ENCODE measurements at regions not wholly inside any gene's neighbourhood (a gene's known extent, or its start where the extent isn't known, plus 50 kb on each side); places are given as distances from the start of the nearest gene placed in this dataset.

DNA sequence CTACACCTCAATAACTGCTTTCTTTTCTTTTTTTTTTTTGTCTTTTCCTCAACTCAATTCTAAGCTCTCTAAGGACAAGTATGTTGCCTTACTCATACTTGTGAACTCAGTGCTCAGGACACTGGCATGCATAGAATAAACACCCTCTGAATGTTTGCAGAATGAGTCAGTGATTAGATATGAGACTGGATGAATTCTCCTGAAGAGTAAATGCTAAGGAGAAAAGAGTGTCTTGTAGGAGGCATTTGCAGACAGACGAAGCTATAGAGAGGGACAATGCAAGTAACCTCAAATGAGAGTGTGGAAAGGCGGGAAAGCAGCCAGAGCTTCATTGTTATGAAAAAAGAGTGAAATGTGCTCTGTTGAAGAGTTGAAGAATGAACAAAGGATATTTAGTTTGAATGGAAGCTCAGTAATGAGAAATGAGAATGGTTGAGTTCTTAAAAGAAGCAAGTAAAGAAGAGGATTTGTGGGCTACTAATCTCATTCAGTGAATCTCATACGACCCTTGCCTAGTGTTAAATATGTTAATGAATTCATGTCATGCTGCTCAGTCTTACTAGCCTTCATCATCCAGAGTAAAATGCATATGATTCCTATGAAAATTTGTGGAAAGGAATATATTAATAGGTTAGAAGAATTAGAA, 166.1 kb upstream of the DPYD start:
- no peak for DNase-seq

DNA sequence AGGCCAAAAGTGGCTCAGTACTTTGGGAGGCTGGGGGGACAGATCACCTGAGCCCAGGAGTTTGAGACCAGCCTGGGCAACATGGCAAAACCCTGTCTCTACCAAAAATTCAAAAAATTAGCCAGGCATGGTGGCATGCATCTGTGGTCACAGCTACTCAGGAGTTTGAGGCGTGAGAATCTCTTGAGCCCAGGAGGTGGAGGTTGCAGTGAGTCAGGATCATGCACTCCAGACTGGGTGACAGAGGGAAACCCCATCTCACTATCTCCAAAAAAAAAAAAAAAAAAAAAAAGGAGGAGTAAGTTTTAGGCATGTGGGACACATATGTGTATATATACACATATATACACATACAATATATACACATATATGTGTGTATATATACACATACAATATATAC, 165.3 kb upstream of the DPYD start:
- DNase-seq (no peak), ATAC-seq (no peak)
- Histone ChIP-seq H3K4me1 (ENCODE audit: control insufficient read depth in 2 of 2, insufficient read depth in 2 of 2, low read length in 2 of 2) (no peaks in the 10 kb centered on the region), H3K27me3 (ENCODE audit: control insufficient read depth in 2 of 2, insufficient read depth in 2 of 2, low read length in 2 of 2) (no peaks in the 10 kb centered on the region), H3K4me3 (ENCODE audit: low read length) (no peak overlapping the region), H3K27ac (ENCODE audit: low read depth, low read length) (no peak overlapping the region), H3K9me3 (ENCODE audit: control insufficient read depth in 2 of 3, low read length in 3 of 3) (no peaks in the 10 kb centered on the region), H3K36me3 (ENCODE audit: control insufficient read depth in 2 of 3, insufficient read depth in 3 of 3, low read length in 3 of 3) (no peaks in the 10 kb centered on the region)
- Mint-ChIP-seq H3K27ac (no peak overlapping the region), H3K27me3 (peaks cover under 1 to 24% (median 11%) of the 10 kb centered on the region in 5 donors), H3K9me3 (no peaks in the 10 kb centered on the region), H3K4me1 (no peaks in the 10 kb centered on the region), H3K4me3 (no peak overlapping the region), H3K36me3 (no peaks in the 10 kb centered on the region)
- intact Hi-C loops (cut with micrococcal nuclease), result no loop called here
- ChIA-PET POLR2A (no interaction called here), CTCF (interaction anchor here (0.6 kb wide), 1 partner anchor 35 kb away, joined by 5 read pairs; no protein-coding TSS in a partner anchor)

More for the DNA sequence above, 166.1 kb upstream of the DPYD start:
- no peaks in the 10 kb centered on the region for H3K4me1 ChIP-seq (ENCODE audit: control insufficient read depth in 2 of 2, insufficient read depth in 2 of 2, low read length in 2 of 2)
- no peaks in the 10 kb centered on the region for H3K36me3 Mint-ChIP-seq
- CTCF ChIA-PET, result interaction anchor here (0.6 kb wide), 1 partner anchor 36 kb away, joined by 5 read pairs; no protein-coding TSS in a partner anchor
- H3K4me3 Mint-ChIP-seq, result no peak overlapping the region
- H3K27ac ChIP-seq (ENCODE audit: low read depth, low read length), result no peak overlapping the region
- no peak overlapping the region for H3K27ac Mint-ChIP-seq
- H3K9me3 Mint-ChIP-seq, result no peaks in the 10 kb centered on the region
- no peaks in the 10 kb centered on the region for H3K4me1 Mint-ChIP-seq
- POLR2A ChIA-PET, result no interaction called here
- ATAC-seq, result no peak
- no peaks in the 10 kb centered on the region for H3K27me3 ChIP-seq (ENCODE audit: control insufficient read depth in 2 of 2, insufficient read depth in 2 of 2, low read length in 2 of 2)
- H3K36me3 ChIP-seq (ENCODE audit: control insufficient read depth in 2 of 3, insufficient read depth in 3 of 3, low read length in 3 of 3), result no peaks in the 10 kb centered on the region
- H3K27me3 Mint-ChIP-seq, result peaks cover 0 to 24% (median 11%) of the 10 kb centered on the region in 5 donors
- no peak overlapping the region for H3K4me3 ChIP-seq (ENCODE audit: low read length)
- no peaks in the 10 kb centered on the region for H3K9me3 ChIP-seq (ENCODE audit: control insufficient read depth in 2 of 3, low read length in 3 of 3)
- intact Hi-C loops (cut with micrococcal nuclease), result no loop called here

DNA sequence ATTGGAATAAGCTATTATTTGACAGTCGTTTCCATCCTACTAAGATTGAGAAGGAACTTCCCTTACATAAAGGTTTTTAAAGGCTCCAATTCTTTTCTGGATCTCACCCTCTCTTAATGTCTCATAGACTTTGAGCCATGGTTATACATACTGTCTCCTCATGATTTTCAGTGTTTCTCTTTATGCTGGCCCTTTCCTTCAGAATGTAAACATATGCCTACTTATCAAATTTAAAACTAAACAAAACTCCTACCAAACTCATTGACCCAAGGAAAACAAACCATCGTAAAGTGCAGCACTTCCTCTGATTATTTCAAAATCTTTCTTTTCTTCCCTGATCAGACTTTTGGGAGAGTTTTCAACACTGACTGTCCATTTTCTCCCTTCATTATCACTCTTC, 163.4 kb upstream of the DPYD start:
- intact Hi-C loops (cut with micrococcal nuclease), result no loop called here

DNA sequence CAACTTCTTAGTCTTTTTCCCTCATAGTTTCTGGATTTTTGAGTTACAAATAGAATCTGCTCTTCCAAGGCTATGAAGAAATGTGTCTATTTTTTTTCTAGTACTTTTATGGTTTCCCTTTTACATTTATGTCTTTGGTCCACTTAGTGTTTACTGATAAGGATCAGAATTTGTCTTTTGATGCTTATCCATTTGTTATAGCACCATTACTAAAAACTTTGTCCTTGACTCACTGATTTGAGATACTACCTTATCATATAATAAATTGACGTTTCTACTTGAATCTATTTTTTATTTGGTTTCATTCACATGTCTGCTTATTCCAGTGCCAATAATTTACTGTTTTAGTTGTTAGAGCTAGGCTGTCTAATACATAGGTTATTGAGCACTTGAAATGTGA, 161.1 kb upstream of the DPYD start:
- Mint-ChIP-seq H3K4me3 (no peak overlapping the region), H3K36me3 (no peaks in the 10 kb centered on the region), H3K4me1 (peaks cover 0 to under 1% (median 0%) of the 10 kb centered on the region in 7 donors), H3K9me3 (no peaks in the 10 kb centered on the region), H3K27ac (no peak overlapping the region), H3K27me3 (peaks cover 4 to 19% (median 11%) of the 10 kb centered on the region in 5 donors)
- intact Hi-C loops (cut with micrococcal nuclease), result no loop called here
- no peaks in the 10 kb centered on the region for H3K36me3 ChIP-seq (ENCODE audit: control insufficient read depth in 2 of 3, insufficient read depth in 3 of 3, low read length in 3 of 3)
- DNase-seq (no peak), ATAC-seq (no peak)
- H3K9me3 ChIP-seq (ENCODE audit: control insufficient read depth in 2 of 3, low read length in 3 of 3), result no peaks in the 10 kb centered on the region
- no peak overlapping the region for H3K4me3 ChIP-seq (ENCODE audit: low read length)
- ChIA-PET CTCF (no interaction called here), POLR2A (no interaction called here)
- H3K4me1 ChIP-seq (ENCODE audit: control insufficient read depth in 2 of 2, insufficient read depth in 2 of 2, low read length in 2 of 2), result no peaks in the 10 kb centered on the region
- H3K27me3 ChIP-seq (ENCODE audit: control insufficient read depth in 2 of 2, insufficient read depth in 2 of 2, low read length in 2 of 2), result no peaks in the 10 kb centered on the region
- no peak overlapping the region for H3K27ac ChIP-seq (ENCODE audit: low read depth, low read length)

More for the DNA sequence above, 163.4 kb upstream of the DPYD start:
- no peak for DNase-seq
- Mint-ChIP-seq H3K9me3 (no peaks in the 10 kb centered on the region), H3K4me3 (no peak overlapping the region), H3K36me3 (no peaks in the 10 kb centered on the region), H3K27ac (no peak overlapping the region), H3K4me1 (no peaks in the 10 kb centered on the region), H3K27me3 (peaks cover 4 to 22% (median 11%) of the 10 kb centered on the region in 5 donors)
- POLR2A ChIA-PET, result no interaction called here
- ATAC-seq, result no peak
- Histone ChIP-seq H3K27me3 (ENCODE audit: control insufficient read depth in 2 of 2, insufficient read depth in 2 of 2, low read length in 2 of 2) (no peaks in the 10 kb centered on the region), H3K9me3 (ENCODE audit: control insufficient read depth in 2 of 3, low read length in 3 of 3) (no peaks in the 10 kb centered on the region), H3K27ac (ENCODE audit: low read depth, low read length) (no peak overlapping the region), H3K4me1 (ENCODE audit: control insufficient read depth in 2 of 2, insufficient read depth in 2 of 2, low read length in 2 of 2) (no peaks in the 10 kb centered on the region), H3K36me3 (ENCODE audit: control insufficient read depth in 2 of 3, insufficient read depth in 3 of 3, low read length in 3 of 3) (no peaks in the 10 kb centered on the region), H3K4me3 (ENCODE audit: low read length) (no peak overlapping the region)
- CTCF ChIA-PET, result no interaction called here

- Histone ChIP-seq H3K36me3 (ENCODE audit: control insufficient read depth in 2 of 3, insufficient read depth in 3 of 3, low read length in 3 of 3) (no peaks in the 10 kb centered on the region), H3K27ac (ENCODE audit: low read depth, low read length) (no peak overlapping the region), H3K4me1 (ENCODE audit: control insufficient read depth in 2 of 2, insufficient read depth in 2 of 2, low read length in 2 of 2) (no peaks in the 10 kb centered on the region), H3K4me3 (ENCODE audit: low read length) (no peak overlapping the region), H3K9me3 (ENCODE audit: control insufficient read depth in 2 of 3, low read length in 3 of 3) (no peaks in the 10 kb centered on the region), H3K27me3 (ENCODE audit: control insufficient read depth in 2 of 2, insufficient read depth in 2 of 2, low read length in 2 of 2) (no peaks in the 10 kb centered on the region)
- intact Hi-C loops (cut with micrococcal nuclease), result no loop called here
- POLR2A ChIA-PET, result no interaction called here
- ATAC-seq, result no peak
- CTCF ChIA-PET, result no interaction called here
- DNase-seq, result no peak
- Mint-ChIP-seq H3K36me3 (no peaks in the 10 kb centered on the region), H3K4me3 (no peak overlapping the region), H3K9me3 (no peaks in the 10 kb centered on the region), H3K27me3 (peaks cover 0 to 5% (median 0%) of the 10 kb centered on the region in 5 donors), H3K27ac (no peak overlapping the region), H3K4me1 (peaks cover 0 to 4% (median 0%) of the 10 kb centered on the region in 7 donors)
These were observed 157.8 kb upstream of the DPYD start for GRCh38 chr1:98078596-98078995.

DNA sequence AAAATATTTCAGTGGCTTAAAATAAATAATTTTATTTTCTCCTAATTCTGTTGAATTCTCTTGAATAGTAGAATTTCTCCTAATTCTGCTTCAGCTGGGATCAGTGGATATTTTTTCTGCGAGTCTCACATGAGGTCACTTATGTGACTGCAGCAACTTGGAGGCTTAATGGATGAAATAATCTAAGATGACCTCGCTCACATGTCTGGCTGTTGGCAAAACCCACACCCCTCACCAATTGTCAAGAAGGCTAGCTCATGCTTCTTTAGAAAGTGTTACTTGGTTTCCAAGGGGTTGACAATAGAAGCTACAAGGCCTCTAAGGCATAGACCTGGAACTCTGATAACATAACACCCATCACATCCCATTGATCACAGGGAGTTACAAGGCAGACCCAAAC, 156.9 kb upstream of the DPYD start:
- Histone ChIP-seq H3K4me1 (ENCODE audit: control insufficient read depth in 2 of 2, insufficient read depth in 2 of 2, low read length in 2 of 2) (no peaks in the 10 kb centered on the region), H3K4me3 (ENCODE audit: low read length) (no peak overlapping the region), H3K27ac (ENCODE audit: low read depth, low read length) (no peak overlapping the region), H3K27me3 (ENCODE audit: control insufficient read depth in 2 of 2, insufficient read depth in 2 of 2, low read length in 2 of 2) (no peaks in the 10 kb centered on the region), H3K9me3 (ENCODE audit: control insufficient read depth in 2 of 3, low read length in 3 of 3) (no peaks in the 10 kb centered on the region), H3K36me3 (ENCODE audit: control insufficient read depth in 2 of 3, insufficient read depth in 3 of 3, low read length in 3 of 3) (no peaks in the 10 kb centered on the region)
- Mint-ChIP-seq H3K4me1 (peaks cover 0 to 4% (median 0%) of the 10 kb centered on the region in 7 donors), H3K27ac (no peak overlapping the region), H3K4me3 (no peak overlapping the region), H3K27me3 (peaks cover 0 to 5% (median 0%) of the 10 kb centered on the region in 5 donors), H3K9me3 (no peaks in the 10 kb centered on the region), H3K36me3 (no peaks in the 10 kb centered on the region)
- no peak for ATAC-seq
- intact Hi-C loops (cut with micrococcal nuclease), result no loop called here
- DNase-seq, result no peak
- CTCF ChIA-PET, result no interaction called here
- POLR2A ChIA-PET, result no interaction called here

GRCh38 chr1:98075626-98076025, 154.8 kb upstream of the DPYD start:
- Histone ChIP-seq H3K27me3 (ENCODE audit: control insufficient read depth in 2 of 2, insufficient read depth in 2 of 2, low read length in 2 of 2) (no peaks in the 10 kb centered on the region), H3K4me3 (ENCODE audit: low read length) (no peak overlapping the region), H3K9me3 (ENCODE audit: control insufficient read depth in 2 of 3, low read length in 3 of 3) (no peaks in the 10 kb centered on the region), H3K36me3 (ENCODE audit: control insufficient read depth in 2 of 3, insufficient read depth in 3 of 3, low read length in 3 of 3) (no peaks in the 10 kb centered on the region), H3K27ac (ENCODE audit: low read depth, low read length) (no peak overlapping the region), H3K4me1 (ENCODE audit: control insufficient read depth in 2 of 2, insufficient read depth in 2 of 2, low read length in 2 of 2) (no peaks in the 10 kb centered on the region)
- Mint-ChIP-seq H3K36me3 (no peaks in the 10 kb centered on the region), H3K27me3 (peaks cover 0 to 12% (median 5%) of the 10 kb centered on the region in 5 donors), H3K4me3 (no peak overlapping the region), H3K9me3 (no peaks in the 10 kb centered on the region), H3K27ac (no peak overlapping the region), H3K4me1 (peaks cover 0 to 4% (median 0%) of the 10 kb centered on the region in 7 donors)
- intact Hi-C loops (cut with micrococcal nuclease), result no loop called here
- ChIA-PET POLR2A (no interaction called here), CTCF (no interaction called here)
- DNase-seq, result no peak
- no peak for ATAC-seq

Data from naive thymus-derived CD4-positive, alpha-beta T cell (primary cell).